ENCODE measurements at regions not wholly inside any gene's neighbourhood (a gene's known extent, or its start where the extent isn't known, plus 50 kb on each side); places are given as distances from the start of the nearest gene placed in this dataset.

GRCh38 chr7:142353147-142354060 is 95.5 kb upstream of the PRSS58 start:
- Mint-ChIP-seq H3K4me1 (peaks cover 28% of the 10 kb centered on the region), H3K36me3 (ENCODE audit: low read depth) (no peaks in the 10 kb centered on the region)
- CTCF ChIA-PET: interaction anchor here (0.6 to 1.3 kb wide), 6 partner anchors 15 to 913 kb away, joined by 3 to 4 read pairs (median 3); no protein-coding TSS in a partner anchor

DNA sequence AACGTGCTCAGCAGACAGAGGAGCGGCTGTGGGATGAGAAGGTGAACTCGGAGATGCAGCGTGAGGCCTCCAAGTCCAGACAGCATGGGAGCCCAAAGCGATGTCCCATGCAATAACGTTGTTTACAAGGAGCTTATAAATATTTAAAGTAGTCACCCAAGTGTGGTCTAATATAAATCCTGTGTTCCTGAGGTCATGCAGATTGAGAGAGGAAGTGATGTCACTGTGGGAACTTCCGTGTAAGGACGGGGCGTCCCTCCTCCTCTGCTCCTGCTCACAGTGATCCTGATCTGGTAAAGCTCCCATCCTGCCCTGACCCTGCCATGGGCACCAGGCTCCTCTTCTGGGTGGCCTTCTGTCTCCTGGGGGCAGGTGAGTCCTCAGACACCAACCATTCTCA is 94.7 kb upstream of the PRSS58 start:
- POLR2A ChIA-PET: no interaction called here
- DNase-seq: no peak
- peak overlapping the region; percentile 26 for H3K27ac Mint-ChIP-seq
- peaks cover 18% of the 10 kb centered on the region for H3K27me3 Mint-ChIP-seq
- peak overlapping the region; percentile 20 for H3K4me3 Mint-ChIP-seq
- H3K9me3 Mint-ChIP-seq: no peaks in the 10 kb centered on the region
- H3K4me1 Mint-ChIP-seq: peaks cover 23% of the 10 kb centered on the region
- CTCF ChIA-PET: interaction anchor here (0.6 to 1.3 kb wide), 5 partner anchors 9 to 464 kb away, joined by 3 to 6 read pairs (median 3); no protein-coding TSS in a partner anchor
- no peaks in the 10 kb centered on the region for H3K36me3 Mint-ChIP-seq (ENCODE audit: low read depth)

More at GRCh38 chr7:142353147-142354060, 95.5 kb upstream of the PRSS58 start:
- peak overlapping the region; percentile 20 for H3K4me3 Mint-ChIP-seq
- POLR2A ChIA-PET: no interaction called here
- DNase-seq: no peak
- peaks cover 17% of the 10 kb centered on the region for H3K27me3 Mint-ChIP-seq
- no peaks in the 10 kb centered on the region for H3K9me3 Mint-ChIP-seq
- peak overlapping the region; percentile 13 for H3K27ac Mint-ChIP-seq

DNA sequence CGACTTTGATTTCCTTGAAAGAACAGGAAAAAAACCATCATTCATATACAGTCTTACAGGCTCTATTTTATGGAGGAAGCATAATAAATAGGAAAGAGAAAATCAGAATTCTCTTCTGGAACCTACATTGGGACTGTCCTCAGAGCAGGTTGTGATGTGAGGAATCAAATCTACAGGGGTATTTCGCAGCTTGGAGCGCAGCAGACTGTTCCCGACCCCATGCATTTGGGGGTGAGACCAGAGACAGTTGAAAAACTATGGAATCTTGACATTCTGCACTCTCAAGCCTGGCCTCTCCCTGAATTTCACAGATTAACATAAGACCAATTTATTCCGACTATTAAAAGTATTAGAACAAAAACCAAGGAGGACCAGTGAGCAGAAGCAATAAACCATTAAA is 93.3 kb upstream of the PRSS58 start:
- Mint-ChIP-seq H3K4me1 (peaks cover 23% of the 10 kb centered on the region), H3K27ac (no peak overlapping the region), H3K36me3 (ENCODE audit: low read depth) (no peaks in the 10 kb centered on the region), H3K9me3 (no peaks in the 10 kb centered on the region), H3K27me3 (peaks cover 14% of the 10 kb centered on the region), H3K4me3 (no peak overlapping the region)
- ChIA-PET POLR2A (no interaction called here), CTCF (interaction anchor here (0.9 to 1.1 kb wide), 3 partner anchors 11 to 481 kb away, joined by 3 read pairs; no protein-coding TSS in a partner anchor)
- DNase-seq: no peak

DNA sequence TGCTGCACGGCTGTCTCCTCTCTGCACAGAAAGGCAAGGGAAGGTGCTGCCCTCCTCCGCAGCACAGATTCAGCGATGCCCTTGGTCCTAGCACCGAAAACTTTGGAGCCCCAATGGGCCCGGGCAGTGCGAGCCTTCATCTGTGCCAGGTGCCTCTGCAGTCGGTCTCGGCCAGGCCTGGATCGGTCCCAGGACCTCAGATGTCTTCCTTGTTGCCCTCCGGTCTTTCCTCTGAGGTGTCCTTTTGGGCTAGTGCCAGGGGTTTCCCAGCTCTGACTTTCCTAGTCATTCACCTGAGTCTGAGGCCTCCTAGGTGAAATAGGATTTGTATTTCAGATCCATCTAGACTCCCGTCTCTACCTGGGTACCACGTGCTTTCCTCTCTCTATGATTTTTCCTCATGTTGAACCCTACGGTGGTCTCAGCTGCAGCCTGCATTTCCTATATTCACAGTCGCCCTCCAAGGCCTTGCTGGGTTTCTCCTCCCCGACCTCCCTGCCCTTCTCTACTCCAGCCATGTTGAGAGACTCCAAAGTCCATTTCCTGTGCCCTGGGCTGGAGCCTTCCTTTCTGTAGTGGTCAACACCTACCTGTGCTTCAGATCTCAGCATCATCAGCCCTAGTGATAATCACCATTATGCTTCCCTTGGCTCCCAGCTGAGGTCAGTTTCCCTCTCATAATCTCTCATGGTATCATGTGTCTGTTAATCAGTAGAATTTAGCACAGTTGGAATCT is 92.0 kb upstream of the PRSS58 start:
- Mint-ChIP-seq H3K36me3 (ENCODE audit: low read depth) (no peaks in the 10 kb centered on the region), H3K4me1 (peaks cover 23% of the 10 kb centered on the region), H3K4me3 (no peak overlapping the region), H3K27me3 (peaks cover 12% of the 10 kb centered on the region), H3K27ac (no peak overlapping the region), H3K9me3 (no peaks in the 10 kb centered on the region)
- CTCF ChIA-PET: no interaction called here
- POLR2A ChIA-PET: no interaction called here
- no peak for DNase-seq

DNA sequence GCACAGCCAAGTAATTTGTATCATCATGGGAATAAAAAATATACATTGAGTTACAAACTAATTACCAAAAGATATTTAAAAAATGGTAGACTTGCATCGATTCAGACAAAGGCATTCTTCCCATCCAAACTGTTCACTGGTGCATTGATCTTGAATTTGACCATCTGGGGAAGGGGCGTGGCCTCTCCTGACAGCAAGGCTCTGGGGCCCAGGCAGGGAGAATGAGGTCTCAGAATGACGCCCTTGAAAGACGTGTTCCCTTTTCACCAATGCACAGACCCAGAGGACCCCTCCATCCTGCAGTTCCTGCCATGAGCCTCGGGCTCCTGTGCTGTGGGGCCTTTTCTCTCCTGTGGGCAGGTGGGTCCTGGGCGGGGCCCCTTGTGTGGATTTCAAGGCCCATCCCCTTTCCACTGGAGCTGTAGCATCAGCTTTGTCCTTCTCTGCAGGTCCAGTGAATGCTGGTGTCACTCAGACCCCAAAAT is 91.1 kb upstream of the PRSS58 start:
- Mint-ChIP-seq H3K36me3 (ENCODE audit: low read depth) (no peaks in the 10 kb centered on the region), H3K4me1 (peaks cover 20% of the 10 kb centered on the region), H3K27me3 (peaks cover 8% of the 10 kb centered on the region), H3K27ac (no peak overlapping the region), H3K4me3 (peak overlapping the region; percentile 14), H3K9me3 (no peaks in the 10 kb centered on the region)
- DNase-seq: no peak
- POLR2A ChIA-PET: no interaction called here
- CTCF ChIA-PET: no interaction called here

DNA sequence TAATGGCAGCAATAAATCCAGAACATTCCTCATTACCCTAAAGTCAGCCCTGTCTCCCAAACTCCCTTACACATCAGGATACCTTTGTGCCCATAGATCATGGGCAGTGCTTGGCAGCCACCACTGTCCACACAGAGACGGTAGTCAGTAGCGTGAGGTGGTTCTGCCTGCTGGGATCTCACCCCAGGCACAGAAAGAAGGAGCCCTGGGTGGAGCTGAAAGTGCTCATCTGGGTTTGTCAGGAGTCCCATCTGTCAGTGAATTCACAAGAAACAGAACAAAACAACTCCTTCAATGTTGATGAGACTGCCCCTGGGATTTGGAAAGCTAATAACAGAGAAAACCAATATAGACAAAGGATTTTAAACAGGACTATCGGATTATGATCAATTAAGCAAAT is 90.2 kb upstream of the PRSS58 start:
- H3K4me3 Mint-ChIP-seq: no peak overlapping the region
- peaks cover 11% of the 10 kb centered on the region for H3K4me1 Mint-ChIP-seq
- no peak overlapping the region for H3K27ac Mint-ChIP-seq
- H3K9me3 Mint-ChIP-seq: no peaks in the 10 kb centered on the region
- POLR2A ChIA-PET: no interaction called here
- H3K27me3 Mint-ChIP-seq: peaks cover 5% of the 10 kb centered on the region
- H3K36me3 Mint-ChIP-seq (ENCODE audit: low read depth): no peaks in the 10 kb centered on the region
- no peak for DNase-seq
- CTCF ChIA-PET: no interaction called here

- Mint-ChIP-seq H3K36me3 (ENCODE audit: low read depth) (no peaks in the 10 kb centered on the region), H3K9me3 (no peaks in the 10 kb centered on the region), H3K4me1 (peaks cover 3% of the 10 kb centered on the region), H3K27ac (peak overlapping the region; percentile 22), H3K4me3 (no peak overlapping the region), H3K27me3 (peaks cover 5% of the 10 kb centered on the region)
- ChIA-PET CTCF (interaction anchor here (0.5 to 0.8 kb wide), 2 partner anchors 14 to 24 kb away, joined by 3 read pairs; no protein-coding TSS in a partner anchor), POLR2A (no interaction called here)
- no peak for DNase-seq
These were observed 89.2 kb upstream of the PRSS58 start for GRCh38 chr7:142347091-142347490.

GRCh38 chr7:142345811-142346210 is 88.0 kb upstream of the PRSS58 start:
- ChIA-PET POLR2A (no interaction called here), CTCF (interaction anchor here (1.0 kb wide), 2 partner anchors 23 to 25 kb away, joined by 3 read pairs; no protein-coding TSS in a partner anchor)
- H3K27me3 Mint-ChIP-seq: peaks cover 14% of the 10 kb centered on the region
- DNase-seq: no peak
- H3K4me3 Mint-ChIP-seq: peak overlapping the region; percentile 4
- no peak overlapping the region for H3K27ac Mint-ChIP-seq
- H3K36me3 Mint-ChIP-seq (ENCODE audit: low read depth): no peaks in the 10 kb centered on the region
- H3K4me1 Mint-ChIP-seq: peaks cover 1% of the 10 kb centered on the region
- H3K9me3 Mint-ChIP-seq: no peaks in the 10 kb centered on the region

DNA sequence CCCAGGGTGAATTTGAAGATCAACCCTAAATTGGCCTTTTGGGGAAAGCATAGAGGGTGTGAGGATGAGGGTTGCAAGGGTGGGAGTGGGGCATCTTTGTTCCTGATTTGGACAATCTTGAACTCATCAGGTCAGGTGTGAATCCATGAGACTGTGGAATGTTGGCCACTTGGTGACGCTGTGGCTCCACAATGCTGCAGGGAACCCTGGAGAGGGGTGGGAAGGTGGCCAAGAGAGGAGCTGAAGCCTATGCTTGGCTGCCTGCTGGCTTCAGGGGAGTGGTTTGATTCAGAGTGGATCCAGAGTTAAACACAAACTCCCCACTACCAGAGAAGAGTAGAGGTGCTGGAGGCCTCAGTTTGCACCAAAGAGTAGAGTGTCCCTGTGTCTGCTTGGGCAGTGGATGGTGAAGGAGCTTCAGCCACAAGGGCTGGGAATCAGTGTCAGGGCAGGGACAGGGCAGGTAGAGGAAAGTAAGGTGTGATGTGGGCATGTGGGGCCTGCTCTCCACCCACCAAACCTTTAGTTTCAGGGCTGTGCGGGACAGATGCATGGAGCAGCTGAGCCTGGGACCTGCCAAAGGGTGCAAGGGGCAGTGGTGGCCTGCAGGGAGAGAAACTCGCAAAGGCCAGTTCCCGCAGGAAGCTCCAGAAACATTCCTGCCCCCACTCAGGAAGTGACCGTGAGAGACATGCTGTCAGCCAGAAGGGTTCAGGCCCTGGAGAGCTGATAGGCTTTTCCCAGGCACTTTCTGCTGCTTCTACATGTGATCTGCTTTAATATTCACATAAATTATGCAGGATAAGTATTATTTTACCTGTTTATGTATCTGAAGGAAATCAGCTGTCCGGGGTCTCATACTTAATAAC is 81.0 kb upstream of the PRSS58 start:
- Mint-ChIP-seq H3K27me3 (peaks cover 17% of the 10 kb centered on the region), H3K4me1 (peaks cover 1% of the 10 kb centered on the region), H3K27ac (no peak overlapping the region), H3K4me3 (no peak overlapping the region), H3K9me3 (no peaks in the 10 kb centered on the region), H3K36me3 (ENCODE audit: low read depth) (no peaks in the 10 kb centered on the region)
- ChIA-PET POLR2A (no interaction called here), CTCF (interaction anchor here (1.2 kb wide), 1 partner anchor 14 kb away, joined by 3 read pairs; no protein-coding TSS in a partner anchor)
- DNase-seq: no peak

- Mint-ChIP-seq H3K9me3 (no peaks in the 10 kb centered on the region), H3K27me3 (peaks cover 17% of the 10 kb centered on the region), H3K4me1 (peaks cover 1% of the 10 kb centered on the region), H3K27ac (peak overlapping the region; percentile 58), H3K36me3 (ENCODE audit: low read depth) (no peaks in the 10 kb centered on the region), H3K4me3 (no peak overlapping the region)
- ChIA-PET CTCF (interaction anchor here (0.8 kb wide), 1 partner anchor 17 kb away, joined by 5 read pairs; no protein-coding TSS in a partner anchor), POLR2A (no interaction called here)
- DNase-seq: no peak
These were observed 79.5 kb upstream of the PRSS58 start for GRCh38 chr7:142337054-142338001.

- Mint-ChIP-seq H3K27me3 (peaks cover 6% of the 10 kb centered on the region), H3K4me3 (no peak overlapping the region), H3K9me3 (no peaks in the 10 kb centered on the region), H3K36me3 (ENCODE audit: low read depth) (no peaks in the 10 kb centered on the region), H3K27ac (no peak overlapping the region), H3K4me1 (no peaks in the 10 kb centered on the region)
- ChIA-PET CTCF (no interaction called here), POLR2A (no interaction called here)
- no peak for DNase-seq
These were observed 76.9 kb upstream of the PRSS58 start for GRCh38 chr7:142334806-142335205.
